ENCODE measurements at regions not wholly inside any gene's neighbourhood (a gene's known extent, or its start where the extent isn't known, plus 50 kb on each side); places are given as distances from the start of the nearest gene placed in this dataset.
A peak's percentile ranks its signal among the peaks of the same experiment; 100 is the strongest.

DNA sequence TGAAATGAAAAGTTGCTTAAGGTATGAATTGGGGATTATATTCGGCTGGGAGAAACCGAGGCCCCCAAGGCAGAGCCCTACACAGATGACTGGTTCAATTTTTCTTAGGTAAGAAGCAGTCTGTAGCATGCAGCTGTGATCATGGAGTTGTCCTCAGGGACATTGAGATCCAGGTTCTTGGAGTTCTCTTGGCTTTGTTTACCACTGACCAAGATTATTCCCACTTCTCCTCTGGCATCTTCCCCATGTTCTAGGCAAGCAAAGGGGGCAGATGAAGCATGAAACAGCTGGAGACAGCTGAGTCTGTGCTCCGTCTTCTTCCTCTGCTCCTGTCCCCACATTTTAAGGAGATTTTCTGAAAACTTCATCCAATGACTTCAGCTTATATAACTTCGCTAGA is 129.5 kb upstream of the BMPER start:
- TF ChIP-seq, protein P1, sequence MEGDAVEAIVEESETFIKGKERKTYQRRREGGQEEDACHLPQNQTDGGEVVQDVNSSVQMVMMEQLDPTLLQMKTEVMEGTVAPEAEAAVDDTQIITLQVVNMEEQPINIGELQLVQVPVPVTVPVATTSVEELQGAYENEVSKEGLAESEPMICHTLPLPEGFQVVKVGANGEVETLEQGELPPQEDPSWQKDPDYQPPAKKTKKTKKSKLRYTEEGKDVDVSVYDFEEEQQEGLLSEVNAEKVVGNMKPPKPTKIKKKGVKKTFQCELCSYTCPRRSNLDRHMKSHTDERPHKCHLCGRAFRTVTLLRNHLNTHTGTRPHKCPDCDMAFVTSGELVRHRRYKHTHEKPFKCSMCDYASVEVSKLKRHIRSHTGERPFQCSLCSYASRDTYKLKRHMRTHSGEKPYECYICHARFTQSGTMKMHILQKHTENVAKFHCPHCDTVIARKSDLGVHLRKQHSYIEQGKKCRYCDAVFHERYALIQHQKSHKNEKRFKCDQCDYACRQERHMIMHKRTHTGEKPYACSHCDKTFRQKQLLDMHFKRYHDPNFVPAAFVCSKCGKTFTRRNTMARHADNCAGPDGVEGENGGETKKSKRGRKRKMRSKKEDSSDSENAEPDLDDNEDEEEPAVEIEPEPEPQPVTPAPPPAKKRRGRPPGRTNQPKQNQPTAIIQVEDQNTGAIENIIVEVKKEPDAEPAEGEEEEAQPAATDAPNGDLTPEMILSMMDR (IDR thresholded peaks at IDR 0.05): no peak
- no peak for TF ChIP-seq POLR2A (IDR thresholded peaks at IDR 0.05)
- no peaks in the 10 kb centered on the region for H3K36me3 ChIP-seq
- H3K4me1 ChIP-seq: peaks cover 0 to 2% of the 10 kb centered on the region in 2 donors
- H3K4me3 ChIP-seq: no peak overlapping the region
- no peaks in the 10 kb centered on the region for H3K27me3 ChIP-seq
- no peak for DNase-seq
- H3K27ac ChIP-seq: peak overlapping the region in 1 of 2 donors; percentile 19
- intact Hi-C loops (cut with DNase I; ENCODE audit: low total_unique reads): no loop called here
- no peaks in the 10 kb centered on the region for H3K9me3 ChIP-seq

DNA sequence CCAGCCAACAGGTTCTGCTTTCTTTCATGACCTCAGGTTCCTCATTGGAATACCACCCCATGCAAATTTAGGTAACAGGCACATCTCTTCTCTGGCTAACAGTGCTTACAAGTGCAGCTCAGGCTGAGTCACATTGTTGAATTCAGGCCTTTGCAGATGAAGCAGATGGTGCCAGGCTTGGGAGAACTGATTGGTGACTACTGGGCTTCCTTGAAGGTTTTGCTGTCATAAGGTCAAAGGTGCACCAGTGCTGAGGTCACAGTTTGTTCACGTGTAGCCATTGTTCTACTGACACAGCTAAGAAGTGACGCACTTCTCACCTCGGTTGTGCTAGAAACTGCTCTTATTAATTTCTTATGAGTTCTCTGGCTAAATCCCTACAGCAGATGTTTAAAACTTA is 128.6 kb upstream of the BMPER start:
- H3K4me3 ChIP-seq: no peak overlapping the region
- H3K36me3 ChIP-seq: no peaks in the 10 kb centered on the region
- no peak for TF ChIP-seq POLR2A (IDR thresholded peaks at IDR 0.05)
- TF ChIP-seq, protein P1 (IDR thresholded peaks at IDR 0.05): no peak
- no peak overlapping the region for H3K27ac ChIP-seq
- intact Hi-C loops (cut with DNase I; ENCODE audit: low total_unique reads): no loop called here
- H3K4me1 ChIP-seq: peaks cover 0 to 10% of the 10 kb centered on the region in 2 donors
- DNase-seq: no peak
- no peaks in the 10 kb centered on the region for H3K27me3 ChIP-seq
- H3K9me3 ChIP-seq: no peaks in the 10 kb centered on the region

DNA sequence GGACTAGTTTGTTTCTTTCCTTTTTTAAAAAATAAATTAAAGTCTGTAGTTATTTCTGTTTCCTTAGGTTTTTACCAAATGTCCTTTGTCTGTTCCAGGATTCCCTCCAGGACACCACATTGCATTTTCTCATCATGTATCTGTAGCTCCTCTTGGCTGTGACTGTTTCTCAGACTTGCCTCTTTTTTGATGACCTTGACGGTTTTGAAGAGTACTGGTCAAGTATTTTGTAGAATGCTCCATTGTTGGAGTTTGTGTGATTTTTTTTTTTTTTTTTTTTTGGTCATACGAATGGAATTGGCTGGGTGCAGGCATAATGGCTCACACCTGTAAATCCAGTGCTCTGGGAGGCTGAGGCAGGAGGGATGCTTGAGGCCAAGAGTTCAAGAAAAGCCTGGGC is 127.1 kb upstream of the BMPER start:
- peaks cover 0 to 10% of the 10 kb centered on the region in 2 donors for H3K4me1 ChIP-seq
- H3K36me3 ChIP-seq: no peaks in the 10 kb centered on the region
- H3K27me3 ChIP-seq: no peaks in the 10 kb centered on the region
- TF ChIP-seq, protein P1 (IDR thresholded peaks at IDR 0.05): no peak
- no peak for TF ChIP-seq POLR2A (IDR thresholded peaks at IDR 0.05)
- H3K27ac ChIP-seq: no peak overlapping the region
- H3K9me3 ChIP-seq: no peaks in the 10 kb centered on the region
- no peak for DNase-seq
- H3K4me3 ChIP-seq: no peak overlapping the region
- intact Hi-C loops (cut with DNase I; ENCODE audit: low total_unique reads): no loop called here

DNA sequence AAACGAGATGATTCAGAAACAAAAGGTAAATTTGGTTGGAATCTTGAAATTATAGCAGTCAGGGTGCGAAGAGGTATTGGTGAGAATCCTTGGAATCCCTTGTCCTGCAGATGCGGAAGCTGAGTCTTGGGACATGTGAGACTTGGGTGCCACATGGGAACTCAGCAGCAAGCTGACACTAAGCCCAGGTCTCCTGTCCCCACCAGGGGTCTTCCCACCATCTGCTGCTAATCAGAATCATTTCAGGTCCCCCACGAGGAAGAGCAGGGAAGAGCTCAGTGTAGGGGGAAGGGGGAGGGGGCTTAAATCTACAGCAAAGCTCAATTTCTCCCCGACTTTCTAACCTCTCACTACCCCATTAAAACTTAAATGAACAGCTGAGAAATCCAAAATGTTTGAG is 126.1 kb upstream of the BMPER start:
- DNase-seq: no peak
- intact Hi-C loops (cut with DNase I; ENCODE audit: low total_unique reads): no loop called here
- no peaks in the 10 kb centered on the region for H3K36me3 ChIP-seq
- H3K27ac ChIP-seq: no peak overlapping the region
- TF ChIP-seq, protein P1 (IDR thresholded peaks at IDR 0.05): no peak
- TF ChIP-seq POLR2A (IDR thresholded peaks at IDR 0.05): no peak
- peaks cover 0 to 10% of the 10 kb centered on the region in 2 donors for H3K4me1 ChIP-seq
- H3K9me3 ChIP-seq: no peaks in the 10 kb centered on the region
- H3K4me3 ChIP-seq: no peak overlapping the region
- no peaks in the 10 kb centered on the region for H3K27me3 ChIP-seq

DNA sequence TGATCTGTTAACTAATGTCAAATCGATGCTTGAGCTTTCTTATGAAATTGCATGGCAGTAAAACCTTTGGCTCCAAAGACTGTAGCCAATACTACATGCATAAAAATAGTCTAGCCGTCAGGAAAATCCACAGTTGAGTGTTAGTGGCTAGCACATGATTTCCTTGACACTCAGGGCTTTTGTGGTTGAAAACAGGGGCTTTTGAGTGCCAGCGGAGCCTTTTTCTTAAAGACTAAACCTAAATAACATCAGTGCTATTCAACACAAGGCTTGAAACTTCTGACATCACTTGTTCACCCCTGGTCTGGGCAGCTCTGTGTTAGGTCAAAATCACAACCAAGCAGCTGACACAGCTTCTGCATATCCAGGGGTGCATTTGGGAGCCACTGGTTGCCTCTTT is 124.2 kb upstream of the BMPER start:
- TF ChIP-seq, protein P1 (IDR thresholded peaks at IDR 0.05): no peak
- TF ChIP-seq POLR2A (IDR thresholded peaks at IDR 0.05): no peak
- H3K4me3 ChIP-seq: no peak overlapping the region
- H3K27ac ChIP-seq: peak overlapping the region; percentile 59 to 73
- no peaks in the 10 kb centered on the region for H3K9me3 ChIP-seq
- no peaks in the 10 kb centered on the region for H3K27me3 ChIP-seq
- no peak for DNase-seq
- intact Hi-C loops (cut with DNase I; ENCODE audit: low total_unique reads): no loop called here
- H3K36me3 ChIP-seq: no peaks in the 10 kb centered on the region
- peaks cover 0 to 10% of the 10 kb centered on the region in 2 donors for H3K4me1 ChIP-seq
